ENCODE measurements at regions not wholly inside any gene's neighbourhood (a gene's known extent, or its start where the extent isn't known, plus 50 kb on each side); places are given as distances from the start of the nearest gene placed in this dataset.

DNA sequence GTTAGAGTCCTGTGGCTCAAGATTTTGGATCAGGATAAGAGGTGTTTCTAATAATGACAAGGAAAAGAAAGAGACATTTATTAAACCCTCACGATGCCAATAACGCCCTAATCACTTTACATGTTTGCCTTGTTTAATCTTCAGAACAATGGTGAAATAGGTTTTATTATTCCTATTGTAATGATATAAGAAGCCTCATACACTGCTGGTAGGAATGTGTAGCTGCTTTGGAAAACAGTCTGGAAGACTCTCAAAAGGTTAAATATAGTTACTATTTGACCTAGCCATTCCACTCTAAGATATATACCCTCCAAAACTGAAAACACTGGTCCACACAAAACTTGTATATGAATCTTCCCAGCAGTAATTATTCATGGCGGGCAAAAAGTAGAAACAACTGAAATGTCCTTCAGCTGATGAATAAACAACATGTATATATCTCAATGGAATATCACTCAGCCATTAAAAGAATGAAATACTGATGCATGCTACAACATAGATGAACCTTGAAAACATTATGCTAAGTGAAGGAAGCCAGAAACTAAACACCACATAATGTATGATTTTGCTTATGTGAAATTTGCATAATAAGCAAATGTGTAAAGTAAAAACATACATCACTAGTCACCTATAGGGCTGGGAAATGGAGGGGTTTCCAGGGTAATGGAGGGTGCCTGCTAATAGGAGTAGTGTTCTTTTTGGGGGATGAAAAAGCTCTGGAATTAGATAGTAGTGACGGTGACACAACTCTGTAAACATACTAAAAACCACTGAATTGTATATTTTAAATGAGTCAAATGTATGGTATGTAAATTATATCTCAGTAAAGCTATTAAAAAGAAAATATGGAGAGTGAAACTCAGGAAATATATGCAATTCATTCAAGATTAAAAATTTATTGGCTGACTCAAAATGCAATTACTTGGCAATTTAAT lies 76.9 kb upstream of the ANK3 start:
- no peak for DNase-seq (ENCODE audit: low spot score)

DNA sequence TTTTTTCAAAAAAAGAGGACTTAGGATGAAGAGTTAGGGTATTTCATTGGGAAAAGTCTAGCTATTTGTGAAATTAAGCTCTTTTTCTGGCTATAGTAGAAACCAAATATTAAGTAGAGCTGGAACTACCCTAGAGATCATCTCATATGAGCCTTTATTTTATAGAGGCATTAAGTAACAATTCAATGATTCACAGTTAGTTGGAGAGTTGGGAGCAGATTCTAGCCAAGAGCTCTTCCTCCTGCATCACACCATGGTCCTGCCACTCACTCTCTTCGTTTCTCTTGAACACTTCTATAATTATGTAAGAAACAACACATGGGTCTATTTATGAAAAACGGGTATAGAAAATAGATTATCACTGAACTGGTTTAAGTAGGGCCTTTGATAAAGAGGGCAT lies 76.1 kb upstream of the ANK3 start:
- DNase-seq (ENCODE audit: low spot score): no peak

DNA sequence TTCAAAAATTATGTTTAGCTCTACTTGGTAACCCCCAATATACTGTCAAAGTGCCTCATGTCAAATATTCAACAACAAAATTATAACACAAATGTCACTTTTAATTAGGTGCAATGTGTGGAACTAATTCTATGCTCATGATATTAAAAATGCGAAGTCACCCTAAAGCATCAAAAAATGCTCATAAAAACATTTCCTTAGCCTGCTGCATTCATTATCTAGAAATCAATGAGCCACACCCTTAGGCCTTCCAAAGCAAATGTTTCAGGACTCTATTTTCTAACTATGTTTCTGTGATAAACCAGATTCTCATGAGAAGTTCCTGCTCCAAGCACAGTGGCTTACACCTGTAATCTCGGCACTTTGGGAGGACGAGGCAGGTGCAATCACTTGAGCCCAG lies 75.0 kb upstream of the ANK3 start:
- no peak for DNase-seq (ENCODE audit: low spot score)

DNA sequence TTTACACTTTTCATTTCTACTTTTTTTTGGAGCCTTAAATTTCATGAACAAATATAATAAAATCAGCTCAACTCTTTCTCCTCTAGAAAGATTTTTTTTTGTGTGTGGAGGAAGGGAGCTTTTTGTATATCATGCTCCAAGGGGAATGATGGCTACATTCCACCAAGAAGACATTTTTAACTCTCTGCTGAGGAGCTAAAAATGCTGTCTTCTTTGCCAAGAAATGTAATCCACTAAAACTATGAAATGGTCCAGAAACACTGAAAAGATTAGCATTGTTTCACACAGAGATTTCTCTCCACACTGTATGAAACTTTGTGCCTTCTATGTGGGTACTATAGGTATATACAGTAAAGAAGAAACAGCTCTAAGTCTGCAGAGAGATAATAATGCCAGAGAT lies 74.1 kb upstream of the ANK3 start:
- DNase-seq (ENCODE audit: low spot score): no peak

DNA sequence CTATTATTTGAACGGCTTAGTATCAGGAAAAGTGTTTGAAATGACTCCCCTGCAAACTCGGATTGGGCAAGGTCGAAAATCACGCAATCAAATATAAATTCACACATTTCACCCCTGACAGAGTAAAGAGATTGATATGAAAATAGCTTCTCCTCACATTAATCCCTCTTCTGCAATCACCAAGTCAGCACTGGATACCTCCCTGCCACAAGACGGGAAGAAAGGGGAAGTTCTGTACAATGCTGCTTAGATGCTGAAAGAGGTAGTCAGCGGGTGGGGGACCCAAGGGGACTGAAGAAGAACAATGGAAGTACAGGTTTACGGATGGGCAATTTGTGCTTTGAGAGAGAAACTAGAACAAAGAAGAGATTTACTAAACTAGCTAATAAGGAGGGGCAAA lies 72.0 kb upstream of the ANK3 start:
- DNase-seq (ENCODE audit: low spot score): no peak

DNA sequence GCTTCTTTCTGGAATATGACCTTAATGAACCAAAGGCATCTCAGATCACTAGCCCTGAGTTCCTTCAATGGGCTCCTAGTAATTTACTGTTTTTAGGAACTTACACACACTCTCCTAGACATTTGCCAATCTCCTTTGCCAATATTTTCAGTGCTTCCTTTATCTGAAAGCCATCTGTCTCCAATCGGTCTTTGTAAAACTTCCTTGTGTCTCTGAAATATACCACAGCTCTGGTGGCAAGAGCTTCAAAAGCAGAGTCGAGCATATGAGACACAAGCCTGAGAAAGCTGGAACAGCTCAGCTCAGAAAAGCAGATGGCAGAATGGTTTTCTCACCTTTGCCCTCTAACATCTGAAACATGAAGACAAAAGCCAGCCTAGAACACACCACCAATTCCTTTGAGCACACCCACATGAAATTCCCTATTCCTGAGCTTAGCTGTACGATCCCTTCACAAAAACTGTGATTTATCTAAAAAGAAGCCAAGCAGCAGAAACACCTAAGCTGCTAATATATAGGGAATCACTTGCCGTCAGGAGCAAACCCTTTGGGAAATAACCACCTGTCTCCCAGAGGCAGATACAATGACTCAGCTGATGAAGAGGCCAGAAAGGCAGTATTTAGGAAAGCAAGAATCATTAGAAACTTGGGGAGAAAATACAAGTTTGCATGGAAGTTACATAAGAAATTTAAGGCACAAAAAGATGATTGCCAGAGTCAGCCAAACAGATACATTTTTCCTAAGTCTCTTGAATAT lies 70.2 kb upstream of the ANK3 start:
- DNase-seq (ENCODE audit: low spot score): no peak

DNA sequence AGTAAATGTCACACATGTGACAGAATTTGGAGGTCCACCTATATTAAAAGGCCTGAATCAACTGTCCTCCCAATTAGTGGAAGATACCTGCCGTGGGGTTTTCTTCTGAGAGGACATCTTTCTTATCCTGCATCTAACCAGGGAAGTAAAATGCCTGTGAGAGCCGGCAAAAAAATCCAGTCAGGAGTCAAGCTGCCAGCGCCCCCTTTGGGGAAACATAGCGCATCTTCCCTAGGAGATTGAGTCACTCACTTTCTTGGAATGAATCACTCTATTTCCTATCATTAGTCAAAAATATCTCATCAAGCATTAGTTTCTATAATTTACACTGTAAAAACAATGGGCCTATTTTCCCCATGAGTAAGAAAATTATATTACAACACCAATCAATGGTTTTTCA lies 66.4 kb upstream of the ANK3 start:
- no peak for DNase-seq (ENCODE audit: low spot score)

DNA sequence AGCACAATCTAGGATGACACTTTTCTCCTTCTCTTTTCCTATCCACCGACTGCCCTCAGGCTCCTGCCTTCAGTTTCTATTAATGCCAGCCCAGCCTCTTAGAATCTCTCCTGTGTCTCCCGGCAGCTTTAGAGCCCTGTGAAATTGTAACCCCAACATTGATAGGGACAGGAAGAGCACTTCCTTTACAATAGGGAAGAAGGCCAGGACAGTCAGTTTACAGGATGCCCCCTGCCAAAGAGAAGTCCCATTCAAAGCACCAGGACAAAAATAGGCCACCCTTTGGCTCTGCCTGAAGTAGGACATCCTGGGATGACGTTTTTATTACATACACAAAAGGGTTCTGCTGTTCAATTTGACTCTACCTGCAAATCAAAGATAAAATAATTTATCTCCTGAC lies 64.7 kb upstream of the ANK3 start:
- DNase-seq (ENCODE audit: low spot score): no peak

DNA sequence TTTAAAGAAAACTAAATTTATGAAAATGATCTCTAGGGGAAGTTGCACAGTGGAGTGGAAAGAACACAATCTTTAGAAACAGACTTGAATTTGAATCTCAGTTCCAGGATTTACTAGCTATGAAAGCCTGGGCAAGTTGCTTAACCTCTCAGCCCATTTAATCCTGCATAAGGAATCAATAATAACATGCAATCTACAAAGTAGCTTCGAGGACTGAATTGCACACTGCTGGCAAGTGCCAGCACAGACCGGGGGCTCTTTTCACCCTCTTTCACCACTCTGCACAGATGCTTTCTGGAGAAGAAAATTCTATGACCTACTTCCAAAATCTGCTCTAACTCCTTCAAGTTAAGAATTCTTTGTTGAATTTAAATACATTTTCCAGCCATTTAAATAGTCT lies 63.4 kb upstream of the ANK3 start:
- DNase-seq (ENCODE audit: low spot score): no peak

DNA sequence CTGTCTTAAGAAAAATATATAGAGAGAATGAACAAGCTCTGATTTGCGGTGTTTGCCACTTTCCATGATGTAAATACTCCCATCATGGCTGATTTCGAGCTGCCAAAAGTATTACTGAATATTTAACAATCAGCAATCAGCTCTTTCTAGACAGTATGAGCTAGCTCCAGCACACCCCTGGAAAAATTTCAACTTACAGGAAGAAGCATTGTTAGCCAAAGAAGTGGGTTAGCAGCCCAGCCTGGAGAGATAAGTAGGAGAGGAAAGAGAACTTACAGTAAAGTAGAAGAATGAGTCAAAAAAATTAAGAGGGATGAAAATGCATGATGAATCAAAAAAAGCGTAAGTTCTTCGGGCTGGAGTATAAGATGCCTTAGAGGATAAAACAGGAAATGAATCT lies 60.6 kb upstream of the ANK3 start:
- no peak for DNase-seq (ENCODE audit: low spot score)

DNA sequence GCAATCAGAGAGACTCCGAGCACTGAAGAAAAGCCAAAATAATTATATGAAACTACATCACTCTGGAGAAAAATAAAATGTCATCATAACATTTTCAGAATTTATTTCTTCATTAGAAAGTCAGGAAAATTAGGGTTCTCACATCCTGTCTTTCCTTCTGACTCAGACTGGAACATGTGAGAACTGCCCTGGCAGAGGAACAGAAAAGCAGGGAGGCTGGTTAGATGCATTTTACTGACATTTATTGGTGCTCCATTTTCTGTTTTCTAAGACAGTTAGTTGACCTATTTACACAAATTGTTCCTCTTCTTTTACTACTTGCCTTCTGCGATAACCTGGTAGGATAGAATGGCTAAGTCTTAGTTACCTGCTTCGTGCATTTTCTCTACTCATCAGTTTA lies 58.6 kb upstream of the ANK3 start:
- DNase-seq (ENCODE audit: low spot score): no peak

DNA sequence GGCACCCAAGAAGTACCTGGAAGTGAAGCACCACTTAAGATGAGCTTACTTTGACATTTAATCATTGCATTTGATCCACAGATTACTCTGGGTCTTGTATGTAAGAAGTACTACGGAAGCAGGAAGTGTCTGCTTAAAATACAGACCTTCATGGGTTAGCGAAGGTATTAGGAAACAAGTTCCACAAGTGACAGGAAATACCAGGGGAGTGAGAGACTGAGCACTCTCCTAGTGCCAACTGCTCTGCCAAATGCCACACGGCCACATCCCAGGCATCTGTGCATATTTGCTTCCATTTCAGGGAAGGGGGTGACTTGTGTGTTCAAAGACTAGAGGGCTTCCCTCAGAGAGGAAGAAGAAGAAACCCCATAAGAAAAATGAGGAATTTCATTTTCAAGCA lies 57.2 kb upstream of the ANK3 start:
- no peak for DNase-seq (ENCODE audit: low spot score)

DNA sequence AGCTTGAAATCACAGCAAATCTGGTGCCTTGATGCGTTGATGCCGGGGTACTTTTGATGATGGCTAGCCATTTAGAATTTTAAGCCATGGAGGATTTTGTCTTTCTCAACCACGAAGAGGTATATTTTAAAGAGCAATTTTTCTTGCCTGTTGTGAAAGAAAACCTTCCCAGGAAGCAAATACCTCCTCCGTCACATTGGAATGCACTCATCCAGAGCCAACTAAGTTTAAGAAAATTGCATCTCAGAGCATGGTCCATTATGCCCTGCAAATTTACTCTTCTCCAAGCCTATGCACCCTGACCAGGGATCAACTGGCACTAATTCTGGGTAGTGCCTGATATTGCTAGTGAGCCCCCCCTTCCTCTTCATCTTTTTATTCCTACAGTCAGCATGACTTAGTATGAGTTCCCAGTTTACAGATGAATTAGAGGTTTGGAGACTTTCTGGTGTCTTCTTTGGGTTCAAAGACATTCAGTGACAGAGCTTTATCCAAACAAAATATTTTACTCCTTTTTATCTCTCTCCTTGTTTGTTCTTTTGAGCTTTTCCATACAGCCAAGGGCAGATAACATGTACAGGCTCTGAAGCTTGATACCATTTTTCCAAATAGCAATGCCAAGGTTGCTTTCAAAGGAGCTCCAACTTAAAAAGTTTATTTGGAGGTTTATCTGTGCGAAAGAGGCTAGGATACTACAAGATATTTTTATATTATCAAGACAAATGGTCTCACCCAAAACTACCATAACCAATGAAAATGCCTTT lies 56.6 kb upstream of the ANK3 start:
- DNase-seq (ENCODE audit: low spot score): no peak

DNA sequence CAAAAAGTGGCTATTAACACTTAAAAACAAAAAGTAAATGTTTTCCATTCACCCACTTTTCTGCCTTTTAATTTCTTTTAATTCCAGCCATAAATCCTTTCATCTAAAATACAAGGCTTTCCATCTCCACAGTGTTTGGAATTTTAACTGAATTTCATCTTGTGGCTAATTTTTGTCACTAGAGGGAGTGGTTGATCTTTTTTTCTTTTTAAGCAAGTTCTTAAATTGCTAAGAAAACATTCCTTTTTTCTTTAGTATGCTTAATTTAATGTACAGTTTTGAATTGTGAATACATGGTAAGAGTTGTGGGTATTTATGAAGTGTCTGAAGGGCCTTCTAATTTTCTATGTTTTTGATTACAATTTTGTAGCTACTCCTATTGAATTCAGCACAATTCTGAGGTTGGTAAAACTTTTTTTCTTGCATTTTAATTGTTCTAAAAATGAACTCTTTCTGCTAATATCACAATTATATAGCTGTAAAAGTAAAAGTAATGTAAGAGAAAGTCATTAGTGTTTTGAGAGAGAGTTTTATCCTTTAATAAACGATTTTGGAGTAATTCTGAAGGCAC lies 54.9 kb upstream of the ANK3 start:
- no peak for DNase-seq (ENCODE audit: low spot score)

DNA sequence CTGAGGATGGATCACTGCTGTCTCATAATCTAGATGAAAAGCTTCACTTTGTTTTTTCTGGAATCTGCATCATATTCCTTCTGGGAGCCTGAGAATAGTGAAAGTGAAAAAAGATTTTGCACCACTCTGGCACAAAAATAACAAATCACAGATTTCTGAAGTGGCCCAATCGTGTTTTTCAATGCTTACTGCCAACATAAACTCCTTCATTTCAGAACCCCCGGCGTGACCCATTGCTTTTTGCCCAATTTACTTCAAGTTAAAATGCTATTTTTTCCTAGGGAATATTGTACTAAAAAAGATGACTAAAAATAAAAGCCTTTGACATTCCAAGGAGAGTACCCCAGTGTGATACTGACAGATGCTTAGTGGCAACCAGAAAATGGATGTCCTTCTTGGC lies 53.7 kb upstream of the ANK3 start:
- no peak for DNase-seq (ENCODE audit: low spot score)

DNA sequence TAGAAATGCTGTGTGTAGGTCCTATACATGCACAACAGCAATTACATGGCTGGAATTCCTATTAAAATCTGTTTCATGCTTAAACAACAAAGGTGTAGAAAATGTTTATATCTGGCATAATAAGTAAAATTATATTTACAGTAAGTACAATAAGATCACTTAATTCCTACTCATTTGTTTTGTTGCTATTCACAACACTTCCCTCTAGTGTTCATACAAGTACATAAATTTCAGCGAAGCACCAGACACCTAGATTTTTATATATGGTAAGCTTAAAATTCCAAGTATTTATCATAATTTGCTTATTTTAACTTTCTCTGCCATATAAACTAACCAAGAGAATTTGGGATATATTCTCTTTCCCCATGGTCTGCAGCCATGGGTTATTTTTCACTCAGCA lies 51.8 kb upstream of the ANK3 start:
- DNase-seq (ENCODE audit: low spot score): no peak

DNA sequence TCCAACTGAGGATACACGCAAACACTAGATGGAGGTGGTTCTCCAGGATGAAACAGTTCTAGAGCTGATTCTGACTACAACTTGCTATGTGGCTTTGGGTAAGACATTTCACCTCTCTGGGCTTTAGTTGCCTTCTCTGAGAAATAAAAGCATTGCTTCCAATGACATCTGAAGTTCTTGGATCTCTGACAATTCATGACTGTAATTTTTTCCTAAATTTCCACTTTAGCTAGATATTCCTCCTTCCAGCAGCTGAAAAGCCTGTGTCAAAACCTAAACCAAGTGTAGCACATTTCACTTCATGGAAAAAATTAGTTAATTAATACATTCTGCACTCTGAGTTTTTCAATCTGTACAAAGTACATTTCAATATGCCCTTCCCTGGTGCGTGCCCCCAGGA lies 50.0 kb upstream of the ANK3 start:
- DNase-seq (ENCODE audit: low spot score): no peak

Measured in D341Med (cell line).